ENCODE measurements at regions not wholly inside any gene's neighbourhood (a gene's known extent, or its start where the extent isn't known, plus 50 kb on each side); places are given as distances from the start of the nearest gene placed in this dataset.

DNA sequence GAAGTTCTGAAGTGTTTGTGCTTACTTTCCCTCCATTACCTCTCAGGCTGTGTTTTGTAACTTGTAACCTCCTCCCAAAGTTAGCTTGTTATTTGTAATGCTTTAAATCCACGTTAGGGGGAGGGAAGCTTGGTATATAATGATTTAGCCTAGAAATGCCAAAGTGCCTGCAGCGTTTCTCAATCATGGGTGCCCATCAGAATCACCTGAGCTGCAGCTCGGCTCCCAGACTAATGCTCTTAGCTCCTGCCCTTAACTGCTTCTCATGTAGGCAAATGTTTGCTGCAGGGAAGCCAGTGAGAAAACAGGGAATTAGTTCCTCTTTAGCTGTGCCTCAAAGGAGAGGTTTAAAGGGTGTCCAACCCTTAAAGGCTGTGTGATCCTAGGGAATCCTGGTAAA is 219.2 kb upstream of the NAALADL2 start:
- TF ChIP-seq, protein P1, sequence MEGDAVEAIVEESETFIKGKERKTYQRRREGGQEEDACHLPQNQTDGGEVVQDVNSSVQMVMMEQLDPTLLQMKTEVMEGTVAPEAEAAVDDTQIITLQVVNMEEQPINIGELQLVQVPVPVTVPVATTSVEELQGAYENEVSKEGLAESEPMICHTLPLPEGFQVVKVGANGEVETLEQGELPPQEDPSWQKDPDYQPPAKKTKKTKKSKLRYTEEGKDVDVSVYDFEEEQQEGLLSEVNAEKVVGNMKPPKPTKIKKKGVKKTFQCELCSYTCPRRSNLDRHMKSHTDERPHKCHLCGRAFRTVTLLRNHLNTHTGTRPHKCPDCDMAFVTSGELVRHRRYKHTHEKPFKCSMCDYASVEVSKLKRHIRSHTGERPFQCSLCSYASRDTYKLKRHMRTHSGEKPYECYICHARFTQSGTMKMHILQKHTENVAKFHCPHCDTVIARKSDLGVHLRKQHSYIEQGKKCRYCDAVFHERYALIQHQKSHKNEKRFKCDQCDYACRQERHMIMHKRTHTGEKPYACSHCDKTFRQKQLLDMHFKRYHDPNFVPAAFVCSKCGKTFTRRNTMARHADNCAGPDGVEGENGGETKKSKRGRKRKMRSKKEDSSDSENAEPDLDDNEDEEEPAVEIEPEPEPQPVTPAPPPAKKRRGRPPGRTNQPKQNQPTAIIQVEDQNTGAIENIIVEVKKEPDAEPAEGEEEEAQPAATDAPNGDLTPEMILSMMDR (IDR thresholded peaks at IDR 0.05): no peak
- no peak for TF ChIP-seq POLR2A (IDR thresholded peaks at IDR 0.05)
